SHP77 treated with DMSO at 0.1 percent for 48 hours (cell line): ENCODE measurements at regions not wholly inside any gene's neighbourhood (a gene's known extent, or its start where the extent isn't known, plus 50 kb on each side); places are given as distances from the start of the nearest gene placed in this dataset.

Experiments
- DNase-seq: peaks from one replicate; lab custom pipeline; 2025; lab: John Stamatoyannopoulos, UW

DNA sequence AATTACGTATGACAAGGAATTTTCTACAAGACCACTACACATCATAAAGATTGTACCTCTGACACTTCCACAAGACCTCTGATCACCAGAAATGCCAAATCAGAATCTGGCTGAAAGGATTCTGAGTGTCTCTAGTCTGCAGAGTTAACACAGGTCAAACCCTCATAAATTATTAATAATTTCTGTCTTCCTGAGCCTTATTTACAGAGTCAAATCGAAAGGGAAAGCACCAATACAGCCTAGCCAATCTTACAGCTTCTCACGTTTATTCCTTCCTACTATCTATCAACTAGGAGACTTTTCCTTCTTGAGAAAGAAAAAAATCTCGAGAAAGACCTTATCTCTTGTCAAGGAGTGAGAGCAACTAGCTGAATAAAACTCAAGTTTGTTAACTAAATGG, 2151.6 kb downstream of the MRPL39 start:
- DNase-seq: no peak

DNA sequence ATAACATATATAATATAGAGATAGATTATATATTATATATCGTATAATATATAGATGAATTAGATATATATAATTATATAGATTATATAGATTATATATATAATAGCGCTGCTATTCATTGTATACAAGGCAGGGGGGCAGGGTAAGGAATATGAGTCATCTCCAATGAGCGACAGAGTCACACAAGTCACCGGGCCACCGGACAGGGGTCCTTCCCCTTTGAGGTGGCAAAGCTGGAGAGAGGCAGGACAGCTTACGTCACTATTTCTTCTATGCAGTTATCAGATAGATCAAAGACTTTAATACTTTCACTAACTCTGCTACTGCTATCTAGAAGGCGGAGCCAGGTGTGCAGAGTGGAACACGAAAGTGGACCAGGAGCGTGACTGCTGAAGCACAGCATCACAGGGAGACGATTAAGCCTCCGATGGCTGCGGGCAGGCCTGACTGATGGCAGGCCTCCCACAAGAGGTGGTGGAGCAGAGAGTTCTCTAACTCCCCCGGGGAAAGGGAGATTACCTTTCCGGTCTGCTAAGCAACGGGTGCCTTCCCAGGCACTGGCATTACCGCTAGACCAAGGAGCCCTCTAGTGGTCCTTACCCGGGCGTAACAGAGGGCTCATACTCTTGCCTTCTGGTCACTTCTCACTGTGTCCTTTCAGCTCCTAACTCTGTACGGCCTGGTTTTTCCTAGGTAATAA, 2154.7 kb downstream of the MRPL39 start:
- DNase-seq: no peak

DNA sequence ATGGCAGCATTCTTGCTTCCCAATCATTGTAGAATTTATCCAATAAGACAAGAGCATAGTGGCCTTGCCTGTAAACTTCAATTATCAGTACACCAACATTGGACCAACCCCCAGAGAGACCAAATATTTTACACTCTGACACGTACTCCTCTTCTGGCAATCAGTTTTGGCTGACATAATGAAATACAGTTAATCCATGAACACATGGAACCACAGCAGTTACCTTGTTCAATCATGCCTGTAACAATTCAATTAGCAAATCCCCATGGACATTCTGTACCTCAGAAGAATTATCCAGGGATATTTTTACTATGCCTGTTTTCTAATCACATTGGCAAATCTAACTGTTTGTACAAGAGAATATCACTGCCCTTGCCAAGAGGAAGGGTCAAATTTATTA, 2162.0 kb downstream of the MRPL39 start:
- no peak for DNase-seq

DNA sequence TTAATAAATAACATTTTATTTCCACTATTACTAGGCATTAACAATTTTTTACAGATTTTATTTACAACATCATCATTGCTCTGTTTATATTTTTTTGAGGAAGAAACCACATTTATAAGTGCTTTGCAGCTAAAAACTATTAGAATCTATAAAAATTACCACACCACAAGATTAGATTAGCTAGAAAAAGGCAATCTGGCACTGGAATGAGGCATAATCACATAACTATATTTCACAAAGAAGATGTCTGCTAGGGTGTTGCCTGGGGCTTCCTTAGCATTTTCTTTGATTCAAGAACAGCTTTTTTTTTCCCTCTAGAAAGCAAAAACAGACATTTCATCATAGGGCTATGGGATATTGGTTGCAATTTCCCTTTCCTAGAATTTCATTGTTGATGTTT, 2169.2 kb downstream of the MRPL39 start:
- DNase-seq: no peak

DNA sequence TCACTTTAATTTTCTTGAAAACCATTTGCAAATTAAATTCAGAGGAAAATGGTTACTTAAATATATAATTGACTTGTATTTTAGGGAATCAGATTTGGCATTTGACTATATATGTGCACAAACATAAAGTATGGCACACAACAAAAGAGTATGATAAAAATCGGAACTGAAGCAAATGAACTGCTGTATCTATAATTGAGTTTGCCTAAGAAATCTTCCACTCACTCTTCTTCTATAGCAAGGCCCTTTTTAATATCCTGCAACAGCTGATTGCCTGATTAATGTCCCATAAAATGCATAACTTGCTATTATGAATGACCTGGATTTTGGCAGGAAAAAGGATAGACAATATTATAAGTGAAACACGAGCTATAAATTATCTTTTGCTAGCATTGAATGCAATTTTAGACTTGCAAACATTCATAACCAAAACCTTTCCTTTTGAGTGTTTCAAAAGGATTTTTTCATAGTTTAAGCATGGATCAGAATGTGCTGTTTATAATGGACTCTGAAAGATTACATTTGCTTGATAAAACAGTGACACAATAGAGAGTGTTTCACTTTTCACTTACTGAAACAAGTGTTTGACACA, 2204.3 kb downstream of the MRPL39 start:
- peak; percentile 35 for DNase-seq

DNA sequence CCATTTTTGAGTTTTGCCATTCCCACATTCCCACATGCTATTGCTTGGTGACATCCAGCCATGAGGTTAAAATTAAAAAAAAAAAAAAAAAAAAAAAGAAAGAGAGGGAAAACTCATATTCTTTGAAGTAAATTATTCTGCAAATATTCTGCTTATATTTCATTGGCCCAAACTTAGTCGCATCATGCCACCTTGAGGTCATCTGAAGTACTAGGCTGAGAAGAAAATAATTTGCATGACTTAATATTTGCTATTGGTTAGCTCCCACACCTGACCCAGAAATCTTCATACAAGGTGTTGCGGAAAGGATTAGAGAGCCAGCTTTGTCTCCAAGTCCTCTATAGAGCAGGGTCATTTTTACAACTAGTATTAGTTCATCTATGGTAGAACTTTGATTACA, 2206.0 kb downstream of the MRPL39 start:
- peak; percentile 17 for DNase-seq

DNA sequence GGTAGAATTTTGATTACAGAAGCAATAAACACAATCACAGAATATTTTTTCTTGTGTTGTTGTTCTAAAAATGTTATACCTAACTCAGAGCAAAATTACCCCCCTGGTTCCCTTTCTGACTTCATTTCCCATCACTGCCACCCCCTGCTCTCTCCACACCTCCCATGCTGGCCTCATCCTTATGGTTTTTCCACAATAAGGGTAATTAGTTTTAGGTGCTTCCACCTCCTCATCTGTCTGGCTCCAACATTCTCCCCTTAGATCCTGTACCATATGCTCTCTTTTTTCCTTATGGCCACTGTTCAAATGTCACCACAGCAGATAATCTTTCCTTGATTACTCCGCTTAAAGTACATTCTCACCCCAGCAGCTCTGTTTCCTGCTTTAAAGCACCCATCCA, 2208.6 kb downstream of the MRPL39 start:
- no peak for DNase-seq

DNA sequence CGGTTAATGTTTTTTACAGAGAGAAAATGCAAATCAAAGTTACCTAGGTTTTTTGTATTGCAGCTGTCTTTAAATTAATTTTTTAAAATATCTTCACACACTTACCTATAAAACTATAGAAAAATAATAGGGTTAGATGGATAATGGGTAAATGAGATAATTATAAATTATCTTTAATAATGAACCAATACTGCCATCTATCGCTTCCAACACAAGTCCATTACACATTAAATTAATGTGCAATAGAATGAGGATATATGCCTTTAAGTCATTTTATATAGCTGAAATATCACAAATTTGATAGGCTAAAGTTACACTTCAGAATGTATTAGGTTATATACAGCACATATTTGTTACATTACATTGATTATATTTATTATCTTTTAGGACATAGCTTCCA, 2212.8 kb downstream of the MRPL39 start:
- DNase-seq: no peak

DNA sequence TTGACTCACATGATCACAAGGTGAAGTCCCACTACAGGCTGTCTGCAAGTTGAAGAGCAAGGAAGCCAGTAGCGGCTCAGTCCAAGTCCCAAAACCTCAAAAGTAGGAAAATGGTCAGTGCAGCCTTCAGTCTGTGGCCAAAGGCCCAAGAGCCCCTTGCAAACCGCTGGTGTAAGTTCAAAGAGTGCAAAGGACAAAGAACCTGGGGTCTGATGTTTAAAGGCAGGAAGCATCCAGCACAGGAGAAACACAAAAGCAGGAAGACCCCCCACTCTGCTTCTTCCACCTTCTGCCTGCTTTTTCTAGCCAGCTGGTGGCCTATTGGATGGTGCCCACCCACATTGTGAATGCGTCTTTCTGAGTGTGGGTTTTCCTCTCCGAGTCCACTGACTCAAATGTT, 2222.6 kb downstream of the MRPL39 start:
- no peak for DNase-seq

DNA sequence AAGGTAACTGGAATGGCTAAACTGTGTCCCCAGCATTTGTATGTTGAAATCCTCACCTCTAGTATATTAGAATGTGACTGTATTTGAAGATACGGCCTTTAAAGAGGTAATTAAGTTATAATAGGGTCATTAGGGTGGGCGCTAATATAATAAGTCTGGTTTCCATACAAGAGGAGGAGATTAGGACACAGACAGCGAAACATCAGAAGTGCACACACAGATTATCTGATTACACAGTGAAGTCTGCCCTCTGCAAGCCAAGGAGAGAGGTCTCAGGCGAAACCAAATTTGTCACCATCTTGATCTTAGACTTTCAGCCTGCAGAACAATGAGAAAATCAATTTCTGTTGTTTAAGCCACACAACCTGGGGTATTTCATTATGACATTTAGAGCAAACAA, 2233.1 kb downstream of the MRPL39 start:
- DNase-seq: no peak

DNA sequence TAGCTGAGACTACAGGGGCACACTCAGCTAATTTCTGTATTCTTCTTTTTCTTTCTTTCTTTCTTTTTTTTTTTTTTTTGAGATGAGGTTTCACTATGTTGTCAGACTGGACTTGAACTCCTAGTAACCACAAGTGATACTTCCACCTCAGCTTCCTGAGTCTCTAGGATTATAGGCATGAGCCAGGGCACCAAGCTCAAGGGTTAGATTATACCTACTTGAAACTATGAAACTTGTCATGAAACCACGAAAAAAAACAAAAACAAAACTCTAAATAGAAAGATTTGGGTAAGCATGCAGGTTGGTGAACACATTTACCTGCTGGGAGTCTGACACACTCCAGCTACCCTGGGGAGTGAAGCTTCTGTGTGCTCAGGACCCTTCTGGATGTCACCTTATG, 2250.4 kb downstream of the MRPL39 start:
- no peak for DNase-seq

DNA sequence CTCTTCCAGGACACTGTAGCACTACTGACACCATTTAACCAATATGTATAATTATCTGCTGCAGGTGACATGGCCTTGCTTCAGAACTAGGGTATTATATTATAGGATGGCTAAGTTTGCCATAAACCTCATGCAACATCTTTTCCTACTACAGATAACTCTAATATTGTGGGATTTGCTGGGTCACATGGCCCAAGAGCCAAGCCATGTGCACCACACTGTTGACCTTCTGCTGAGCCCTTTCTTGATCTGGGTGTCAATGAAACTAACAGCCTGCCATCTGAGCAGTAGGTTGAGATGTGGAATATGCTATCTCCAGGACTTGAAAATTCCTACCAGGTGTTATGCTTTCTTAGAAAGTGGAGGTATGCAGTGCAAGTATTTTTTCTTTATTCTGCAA, 2291.1 kb downstream of the MRPL39 start:
- DNase-seq: no peak

DNA sequence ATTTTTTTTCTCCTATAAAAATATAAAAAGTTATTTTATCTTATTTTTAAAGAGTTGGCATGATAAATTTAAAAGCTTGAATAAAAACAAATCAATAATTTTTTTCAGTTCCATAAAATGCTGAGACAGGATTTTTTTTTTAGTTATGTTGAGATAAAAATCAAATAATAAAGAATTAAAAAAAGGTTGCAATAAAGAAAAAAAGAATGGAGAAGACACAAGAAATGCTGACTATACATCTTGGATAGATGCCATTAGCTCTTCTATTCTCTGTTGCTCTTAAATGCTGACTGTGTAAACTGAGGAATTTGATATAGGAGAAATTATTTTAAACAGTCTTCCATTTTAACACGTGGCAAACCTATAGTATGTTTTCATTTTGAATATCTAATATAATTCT, 2298.5 kb downstream of the MRPL39 start:
- DNase-seq: no peak

DNA sequence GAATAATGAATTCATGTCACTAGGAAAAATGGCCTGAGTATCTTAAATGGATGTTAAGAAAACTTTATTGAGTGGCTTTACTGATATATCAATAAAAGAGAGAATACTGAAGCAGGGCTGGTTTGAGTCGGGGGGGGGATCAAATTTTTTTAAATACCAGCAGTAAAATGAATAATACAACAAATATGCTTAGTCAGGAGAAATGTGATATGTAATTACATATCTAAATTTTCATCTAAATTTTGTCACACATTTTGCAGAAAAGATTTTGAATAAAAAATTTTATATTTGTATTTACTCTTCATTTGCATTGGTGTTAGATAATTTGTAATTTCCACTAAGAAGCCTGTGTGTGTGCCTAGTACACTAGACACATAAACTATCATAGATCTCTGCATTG, 2300.2 kb downstream of the MRPL39 start:
- no peak for DNase-seq

DNA sequence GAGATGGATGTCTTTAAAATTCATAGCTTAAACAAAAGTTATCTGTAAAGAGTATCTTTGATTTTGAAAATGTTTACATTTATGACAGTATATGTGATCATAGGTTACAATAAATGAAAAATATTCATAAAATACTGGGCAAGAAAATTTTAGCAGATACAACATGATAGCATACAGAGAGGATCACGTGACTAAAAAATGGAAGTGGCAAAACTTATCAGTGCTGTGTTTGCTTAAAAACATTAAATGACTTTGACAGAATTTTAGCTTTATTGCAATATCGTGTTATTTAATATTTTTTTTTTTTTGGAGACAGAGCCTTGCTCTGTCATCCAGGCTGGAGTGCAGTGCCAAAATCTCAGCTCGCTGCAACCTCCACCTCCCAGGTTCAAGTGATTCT, 2294.1 kb downstream of the NCAM2 start:
- no peak for DNase-seq

DNA sequence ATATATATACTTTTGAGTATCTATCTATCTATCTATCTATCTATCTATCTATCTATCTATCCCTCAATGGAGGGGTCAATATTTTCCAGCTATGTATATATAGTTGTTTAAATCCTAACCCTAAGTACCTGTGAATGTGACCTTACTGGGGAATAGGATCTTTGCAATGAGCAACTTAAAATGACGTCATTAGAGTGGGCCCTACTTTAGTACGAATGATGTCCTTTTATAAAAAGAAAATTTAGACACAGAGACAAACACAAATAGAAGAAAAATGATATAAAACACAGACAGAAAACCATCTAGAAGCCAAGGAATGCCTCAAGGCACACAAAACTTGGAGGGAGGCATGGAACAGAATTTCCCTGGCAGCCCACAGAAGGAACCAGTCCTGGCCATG, 2283.7 kb downstream of the NCAM2 start:
- DNase-seq: no peak

DNA sequence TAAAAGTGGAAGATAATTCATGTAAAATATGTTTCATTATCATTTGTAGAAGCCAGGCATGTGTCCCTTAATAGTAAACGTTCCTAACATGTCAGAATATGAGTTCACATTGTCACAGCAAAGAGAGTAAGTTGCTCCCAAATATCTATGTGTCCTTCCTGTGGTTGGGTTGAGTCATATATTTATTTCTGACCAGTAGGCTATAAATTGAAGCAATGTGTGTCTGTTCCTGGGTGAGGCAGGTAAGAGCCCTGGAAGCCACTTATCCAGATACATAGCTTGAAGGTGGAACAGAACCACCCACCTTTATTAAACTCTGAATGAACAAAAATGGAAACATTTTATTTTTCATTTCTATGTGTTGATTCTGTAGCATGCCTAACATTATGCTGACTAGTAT, 2251.6 kb downstream of the NCAM2 start:
- DNase-seq: no peak

DNA sequence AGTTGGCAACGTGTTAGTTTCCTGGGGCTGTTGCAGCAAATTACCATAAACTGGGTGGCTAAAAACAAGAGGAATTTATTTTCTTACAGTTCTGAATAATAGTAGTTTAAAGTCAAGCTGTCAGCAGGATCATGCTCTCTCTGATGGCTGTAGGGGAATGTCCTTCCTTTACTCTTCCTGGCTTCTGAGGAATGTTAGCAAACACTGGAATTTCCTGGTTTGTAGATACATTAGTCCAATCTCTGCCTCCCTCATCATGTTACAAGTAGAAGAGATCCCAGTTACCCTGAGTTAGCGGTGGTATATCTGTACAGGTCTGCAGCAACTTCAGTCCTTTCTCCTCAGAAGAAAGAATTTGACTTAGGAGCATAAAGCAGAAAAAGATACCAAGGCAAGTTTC, 2249.1 kb downstream of the NCAM2 start:
- DNase-seq: no peak

DNA sequence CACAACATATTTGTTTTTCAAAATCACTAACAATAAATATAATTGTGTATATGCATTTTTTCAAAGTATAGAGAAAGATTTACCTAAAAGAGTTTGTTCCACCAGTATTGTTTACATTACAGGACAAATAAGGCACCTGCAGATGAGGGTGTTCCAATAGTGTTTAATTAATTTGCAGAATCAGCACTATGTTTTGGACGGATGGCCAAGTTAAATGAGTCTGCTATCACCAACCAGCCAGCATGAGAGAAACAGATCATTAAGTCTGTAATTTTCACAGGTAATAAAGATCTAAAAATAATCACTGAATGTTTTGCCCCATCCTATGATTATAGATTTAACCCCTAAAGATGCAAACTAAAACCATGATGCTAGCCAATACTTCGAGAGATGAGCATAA, 2247.0 kb downstream of the NCAM2 start:
- DNase-seq: no peak

DNA sequence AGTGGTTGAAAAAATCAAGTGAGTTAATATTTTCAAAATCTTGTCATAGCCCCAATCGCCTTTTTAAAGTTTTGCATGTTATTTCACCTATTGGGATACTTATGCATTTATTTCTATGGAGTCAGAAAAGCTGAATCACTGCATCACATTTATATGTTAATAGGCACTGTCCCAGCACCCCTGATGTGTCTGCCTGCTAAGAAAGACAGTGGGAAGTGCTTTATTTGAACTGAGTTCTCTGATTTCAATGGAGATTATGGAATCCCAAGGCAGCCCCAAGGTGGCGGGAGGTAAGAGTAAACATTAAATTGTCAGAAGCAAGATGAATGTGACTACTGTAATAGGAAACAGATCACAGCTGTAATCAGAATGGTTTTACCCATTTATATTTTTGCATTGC, 2225.7 kb downstream of the NCAM2 start:
- no peak for DNase-seq

DNA sequence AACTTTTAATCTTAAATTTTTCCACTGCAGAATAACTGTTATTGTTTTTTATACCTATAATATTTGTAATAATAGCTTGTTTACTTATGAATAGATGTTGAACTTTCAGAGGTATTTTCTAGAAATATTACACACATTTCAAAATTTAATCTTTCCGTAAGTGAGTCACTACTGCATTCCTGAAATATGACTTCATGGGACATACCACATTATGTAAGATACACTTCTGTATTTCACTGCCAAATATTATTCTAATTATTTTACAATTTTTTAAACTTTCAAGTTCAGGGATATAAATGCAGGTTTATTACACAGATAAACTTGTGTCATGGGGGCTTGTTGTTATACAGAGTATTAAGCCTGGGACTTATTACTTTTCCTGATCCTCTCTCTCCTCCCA, 2220.5 kb downstream of the NCAM2 start:
- DNase-seq: no peak

DNA sequence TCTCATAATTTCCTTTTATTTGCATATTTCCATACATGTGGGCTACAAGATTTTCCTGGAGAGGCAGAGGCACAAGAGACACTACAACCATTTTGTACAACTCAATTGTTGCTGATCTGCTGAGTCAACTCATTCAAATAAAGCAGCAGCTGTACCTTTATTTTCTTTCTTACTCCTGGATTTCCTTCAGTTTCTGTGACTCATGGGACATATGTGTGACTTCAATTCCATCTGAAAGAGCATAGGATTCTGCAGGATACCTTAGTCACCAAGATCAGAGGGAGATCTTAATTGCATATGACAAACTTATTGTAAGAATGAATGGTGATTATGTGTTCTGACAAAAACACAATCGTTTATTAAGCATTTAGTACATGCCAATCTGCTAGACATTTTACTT, 2219.4 kb downstream of the NCAM2 start:
- DNase-seq: no peak

DNA sequence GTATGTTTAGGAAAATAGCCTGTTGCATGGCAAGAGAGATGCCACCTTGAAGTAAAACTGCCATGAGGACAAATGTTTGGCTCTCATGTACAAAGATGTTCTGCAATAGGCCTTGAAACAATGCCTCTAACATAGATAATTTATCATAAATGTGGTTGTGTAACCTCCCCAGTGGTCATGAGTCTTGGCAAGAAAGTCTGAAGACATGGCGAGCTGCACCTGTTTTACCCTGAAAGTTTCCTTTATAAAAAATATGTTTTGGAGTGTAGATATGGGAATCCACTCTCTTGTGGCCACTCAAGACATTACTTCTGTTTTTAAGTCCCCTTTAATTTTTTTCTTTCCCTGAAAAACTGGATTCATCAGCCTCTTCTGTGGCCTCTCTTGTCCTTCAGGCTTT, 2217.1 kb downstream of the NCAM2 start:
- DNase-seq: no peak
